Activated T-cell treated with anti-CD3 and anti-CD28 coated beads for 48 hours (primary cell): ENCODE measurements at regions not wholly inside any gene's neighbourhood (a gene's known extent, or its start where the extent isn't known, plus 50 kb on each side); places are given as distances from the start of the nearest gene placed in this dataset.
"Not testable (repeated sequence)": the region's sequence is repeated elsewhere in the genome, so short reads cannot be mapped to it uniquely, and the experiment has no call there.

Experiments
- DNase-seq: peaks from one replicate; pipeline ENCODE4 v3.0.0-alpha.2; 2020; ENCODE audit warnings: low read depth

GRCh38 chr18:62629031-62629430 lies 86.3 kb upstream of the PHLPP1 start:
- no peak for DNase-seq

- DNase-seq: no peak
Measured at GRCh38 chr18:62631173-62631572, 84.2 kb upstream of the PHLPP1 start.

- DNase-seq: no peak
Measured at GRCh38 chr18:62632788-62633455, 82.4 kb upstream of the PHLPP1 start.

- DNase-seq: no peak
Measured at GRCh38 chr18:62634458-62634857, 80.9 kb upstream of the PHLPP1 start.

- DNase-seq: no peak
Measured at GRCh38 chr18:62634979-62635630, 80.2 kb upstream of the PHLPP1 start.

GRCh38 chr18:62637403-62637802 lies 77.9 kb upstream of the PHLPP1 start:
- no peak for DNase-seq

GRCh38 chr18:62637807-62638687 lies 77.3 kb upstream of the PHLPP1 start:
- peak; percentile 48 for DNase-seq

- no peak for DNase-seq
Measured at GRCh38 chr18:62643181-62643580, 72.2 kb upstream of the PHLPP1 start.

GRCh38 chr18:62644773-62645172 lies 70.6 kb upstream of the PHLPP1 start:
- no peak for DNase-seq

- DNase-seq: no peak
Measured at GRCh38 chr18:62647179-62647578, 68.2 kb upstream of the PHLPP1 start.

GRCh38 chr18:62648045-62648678 lies 67.2 kb upstream of the PHLPP1 start:
- no peak for DNase-seq

- DNase-seq: no peak
Measured at GRCh38 chr18:62651276-62652056, 63.9 kb upstream of the PHLPP1 start.

GRCh38 chr18:62652057-62652629 lies 63.2 kb upstream of the PHLPP1 start:
- not testable (repeated sequence) for DNase-seq

- no peak for DNase-seq
Measured at GRCh38 chr18:62655520-62656219, 59.7 kb upstream of the PHLPP1 start.

GRCh38 chr18:62658028-62658427 lies 57.3 kb upstream of the PHLPP1 start:
- DNase-seq: no peak

GRCh38 chr18:62659698-62660097 lies 55.6 kb upstream of the PHLPP1 start:
- DNase-seq: no peak

- DNase-seq: no peak
Measured at GRCh38 chr18:62660691-62661090, 54.6 kb upstream of the PHLPP1 start.

GRCh38 chr18:62663731-62664336 lies 51.5 kb upstream of the PHLPP1 start:
- DNase-seq: no peak

- DNase-seq: no peak
Measured at GRCh38 chr18:62664414-62664813, 50.9 kb upstream of the PHLPP1 start.

- DNase-seq: no peak
Measured at GRCh38 chr18:62665188-62665587, 50.2 kb upstream of the PHLPP1 start.
